ENCODE measurements at regions not wholly inside any gene's neighbourhood (a gene's known extent, or its start where the extent isn't known, plus 50 kb on each side); places are given as distances from the start of the nearest gene placed in this dataset.
A peak's percentile ranks its signal among the peaks of the same experiment; 100 is the strongest.

- Histone ChIP-seq H3K4me3 (ENCODE audit: low read depth in 1 of 2, low read length in 2 of 2) (no peak overlapping the region), H3K9me3 (ENCODE audit: control insufficient read depth in 1 of 2, low read length in 2 of 2) (no peaks in the 10 kb centered on the region), H3K4me1 (ENCODE audit: control insufficient read depth in 1 of 2, insufficient read depth in 2 of 2, low read length in 2 of 2) (peaks cover 5 to 12% of the 10 kb centered on the region in 2 donors), H3K27me3 (ENCODE audit: control insufficient read depth in 1 of 2, insufficient read depth in 2 of 2, low read length in 2 of 2) (no peaks in the 10 kb centered on the region), H3K27ac (ENCODE audit: low read depth, low read length) (no peak overlapping the region), H3K9ac (ENCODE audit: low read depth in 1 of 2, low read length in 2 of 2) (no peak overlapping the region), H3K36me3 (ENCODE audit: control insufficient read depth in 1 of 2, insufficient read depth in 2 of 2, low read length in 2 of 2) (no peaks in the 10 kb centered on the region)
Measured at GRCh38 chr13:42396901-42397655, 125.1 kb downstream of the AKAP11 start.

GRCh38 chr13:42398533-42398932, 126.6 kb downstream of the AKAP11 start:
- Histone ChIP-seq H3K27me3 (ENCODE audit: control insufficient read depth in 1 of 2, insufficient read depth in 2 of 2, low read length in 2 of 2) (no peaks in the 10 kb centered on the region), H3K9ac (ENCODE audit: low read depth in 1 of 2, low read length in 2 of 2) (no peak overlapping the region), H3K36me3 (ENCODE audit: control insufficient read depth in 1 of 2, insufficient read depth in 2 of 2, low read length in 2 of 2) (no peaks in the 10 kb centered on the region), H3K27ac (ENCODE audit: low read depth, low read length) (no peak overlapping the region), H3K4me3 (ENCODE audit: low read depth in 1 of 2, low read length in 2 of 2) (no peak overlapping the region), H3K4me1 (ENCODE audit: control insufficient read depth in 1 of 2, insufficient read depth in 2 of 2, low read length in 2 of 2) (peaks cover 3 to 11% of the 10 kb centered on the region in 2 donors), H3K9me3 (ENCODE audit: control insufficient read depth in 1 of 2, low read length in 2 of 2) (no peaks in the 10 kb centered on the region)

- H3K9me3 ChIP-seq (ENCODE audit: control insufficient read depth in 1 of 2, low read length in 2 of 2), result no peaks in the 10 kb centered on the region
- H3K36me3 ChIP-seq (ENCODE audit: control insufficient read depth in 1 of 2, insufficient read depth in 2 of 2, low read length in 2 of 2), result no peaks in the 10 kb centered on the region
- no peak overlapping the region for H3K4me3 ChIP-seq (ENCODE audit: low read depth in 1 of 2, low read length in 2 of 2)
- no peaks in the 10 kb centered on the region for H3K27me3 ChIP-seq (ENCODE audit: control insufficient read depth in 1 of 2, insufficient read depth in 2 of 2, low read length in 2 of 2)
- H3K27ac ChIP-seq (ENCODE audit: low read depth, low read length), result no peak overlapping the region
- peaks cover 0 to under 1% of the 10 kb centered on the region in 2 donors for H3K4me1 ChIP-seq (ENCODE audit: control insufficient read depth in 1 of 2, insufficient read depth in 2 of 2, low read length in 2 of 2)
- H3K9ac ChIP-seq (ENCODE audit: low read depth in 1 of 2, low read length in 2 of 2), result no peak overlapping the region
Measured at GRCh38 chr13:42400188-42400833, 128.4 kb downstream of the AKAP11 start.

- Histone ChIP-seq H3K9me3 (ENCODE audit: control insufficient read depth in 1 of 2, low read length in 2 of 2) (no peaks in the 10 kb centered on the region), H3K27me3 (ENCODE audit: control insufficient read depth in 1 of 2, insufficient read depth in 2 of 2, low read length in 2 of 2) (no peaks in the 10 kb centered on the region), H3K27ac (ENCODE audit: low read depth, low read length) (no peak overlapping the region), H3K4me3 (ENCODE audit: low read depth in 1 of 2, low read length in 2 of 2) (no peak overlapping the region), H3K36me3 (ENCODE audit: control insufficient read depth in 1 of 2, insufficient read depth in 2 of 2, low read length in 2 of 2) (no peaks in the 10 kb centered on the region), H3K9ac (ENCODE audit: low read depth in 1 of 2, low read length in 2 of 2) (no peak overlapping the region), H3K4me1 (ENCODE audit: control insufficient read depth in 1 of 2, insufficient read depth in 2 of 2, low read length in 2 of 2) (no peaks in the 10 kb centered on the region)
Measured at GRCh38 chr13:42401376-42401775, 129.4 kb downstream of the AKAP11 start.

GRCh38 chr13:42405665-42406390, 133.9 kb downstream of the AKAP11 start:
- Histone ChIP-seq H3K9ac (ENCODE audit: low read depth in 1 of 2, low read length in 2 of 2) (no peak overlapping the region), H3K27me3 (ENCODE audit: control insufficient read depth in 1 of 2, insufficient read depth in 2 of 2, low read length in 2 of 2) (no peaks in the 10 kb centered on the region), H3K36me3 (ENCODE audit: control insufficient read depth in 1 of 2, insufficient read depth in 2 of 2, low read length in 2 of 2) (no peaks in the 10 kb centered on the region), H3K4me1 (ENCODE audit: control insufficient read depth in 1 of 2, insufficient read depth in 2 of 2, low read length in 2 of 2) (no peaks in the 10 kb centered on the region), H3K9me3 (ENCODE audit: control insufficient read depth in 1 of 2, low read length in 2 of 2) (no peaks in the 10 kb centered on the region), H3K4me3 (ENCODE audit: low read depth in 1 of 2, low read length in 2 of 2) (peak overlapping the region in 1 of 2 donors; percentile 9), H3K27ac (ENCODE audit: low read depth, low read length) (no peak overlapping the region)

DNA sequence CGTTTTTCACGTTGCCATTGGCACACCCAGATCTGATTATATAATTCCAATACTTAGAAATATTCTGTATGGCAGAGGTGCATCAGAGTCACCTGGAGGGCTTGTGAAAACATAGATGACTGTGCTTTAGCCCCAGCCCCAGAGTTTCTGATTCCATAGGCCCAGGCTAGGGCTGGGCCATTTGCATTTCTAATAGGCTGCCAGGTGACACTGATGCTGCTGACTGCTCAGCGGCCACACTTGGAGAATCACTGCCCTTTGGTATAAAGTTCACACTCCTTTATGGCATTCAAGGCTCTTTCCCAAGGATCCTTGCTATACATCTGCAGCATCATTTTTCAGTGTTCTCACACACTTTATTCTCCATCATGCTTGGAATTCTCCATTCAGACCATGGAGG, 137.1 kb downstream of the AKAP11 start:
- H3K27me3 ChIP-seq (ENCODE audit: control insufficient read depth in 1 of 2, insufficient read depth in 2 of 2, low read length in 2 of 2), result no peaks in the 10 kb centered on the region
- no peak overlapping the region for H3K9ac ChIP-seq (ENCODE audit: low read depth in 1 of 2, low read length in 2 of 2)
- no peaks in the 10 kb centered on the region for H3K36me3 ChIP-seq (ENCODE audit: control insufficient read depth in 1 of 2, insufficient read depth in 2 of 2, low read length in 2 of 2)
- no peaks in the 10 kb centered on the region for H3K9me3 ChIP-seq (ENCODE audit: control insufficient read depth in 1 of 2, low read length in 2 of 2)
- H3K4me3 ChIP-seq (ENCODE audit: low read depth in 1 of 2, low read length in 2 of 2), result no peak overlapping the region
- no peaks in the 10 kb centered on the region for H3K4me1 ChIP-seq (ENCODE audit: control insufficient read depth in 1 of 2, insufficient read depth in 2 of 2, low read length in 2 of 2)
- H3K27ac ChIP-seq (ENCODE audit: low read depth, low read length), result no peak overlapping the region

DNA sequence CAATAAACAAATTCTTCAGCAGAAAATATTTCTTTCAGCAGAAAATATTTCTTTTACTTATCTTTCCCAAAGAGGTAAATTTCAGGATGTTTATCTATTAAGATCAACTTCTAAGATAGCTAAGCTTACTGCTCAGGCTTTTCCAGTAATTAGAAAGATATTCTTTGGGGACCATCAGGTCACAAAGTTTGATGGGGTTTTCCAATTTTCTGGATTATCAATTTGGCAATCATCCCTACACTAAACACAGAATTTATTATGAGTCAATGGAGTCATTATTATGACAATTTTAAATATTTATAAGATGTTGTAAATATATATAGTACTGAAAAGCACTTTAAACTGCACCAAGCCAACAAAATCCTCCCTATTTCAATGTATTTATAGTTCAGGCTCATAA, 137.6 kb downstream of the AKAP11 start:
- Histone ChIP-seq H3K9me3 (ENCODE audit: control insufficient read depth in 1 of 2, low read length in 2 of 2) (no peaks in the 10 kb centered on the region), H3K9ac (ENCODE audit: low read depth in 1 of 2, low read length in 2 of 2) (no peak overlapping the region), H3K36me3 (ENCODE audit: control insufficient read depth in 1 of 2, insufficient read depth in 2 of 2, low read length in 2 of 2) (no peaks in the 10 kb centered on the region), H3K4me1 (ENCODE audit: control insufficient read depth in 1 of 2, insufficient read depth in 2 of 2, low read length in 2 of 2) (no peaks in the 10 kb centered on the region), H3K27ac (ENCODE audit: low read depth, low read length) (no peak overlapping the region), H3K27me3 (ENCODE audit: control insufficient read depth in 1 of 2, insufficient read depth in 2 of 2, low read length in 2 of 2) (no peaks in the 10 kb centered on the region), H3K4me3 (ENCODE audit: low read depth in 1 of 2, low read length in 2 of 2) (no peak overlapping the region)

- Histone ChIP-seq H3K4me3 (ENCODE audit: low read depth in 1 of 2, low read length in 2 of 2) (no peak overlapping the region), H3K27ac (ENCODE audit: low read depth, low read length) (no peak overlapping the region), H3K9me3 (ENCODE audit: control insufficient read depth in 1 of 2, low read length in 2 of 2) (no peaks in the 10 kb centered on the region)
Measured at GRCh38 chr13:42412812-42413483, 141.0 kb downstream of the AKAP11 start.

DNA sequence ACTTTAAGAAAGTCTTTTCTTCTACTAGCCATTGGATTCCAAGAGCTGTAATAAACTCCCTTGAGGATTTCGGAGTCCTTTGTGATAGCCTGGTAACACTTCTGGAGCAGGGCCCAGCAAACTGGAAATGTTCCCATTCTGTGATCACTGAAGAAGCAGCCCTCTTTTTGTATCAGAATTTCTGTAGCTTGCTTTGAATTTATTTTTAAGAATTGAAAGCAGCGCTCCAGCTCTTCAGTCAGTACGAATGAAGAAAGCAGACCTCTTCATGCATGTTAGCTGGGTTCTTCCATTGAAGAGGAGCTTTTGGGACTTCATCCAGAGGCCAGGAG, 141.5 kb downstream of the AKAP11 start:
- H3K4me1 ChIP-seq (ENCODE audit: control insufficient read depth in 1 of 2, insufficient read depth in 2 of 2, low read length in 2 of 2), result no peaks in the 10 kb centered on the region
- H3K9ac ChIP-seq (ENCODE audit: low read depth in 1 of 2, low read length in 2 of 2), result no peak overlapping the region
- H3K27me3 ChIP-seq (ENCODE audit: control insufficient read depth in 1 of 2, insufficient read depth in 2 of 2, low read length in 2 of 2), result no peaks in the 10 kb centered on the region
- H3K9me3 ChIP-seq (ENCODE audit: control insufficient read depth in 1 of 2, low read length in 2 of 2), result no peaks in the 10 kb centered on the region
- no peaks in the 10 kb centered on the region for H3K36me3 ChIP-seq (ENCODE audit: control insufficient read depth in 1 of 2, insufficient read depth in 2 of 2, low read length in 2 of 2)
- no peak overlapping the region for H3K27ac ChIP-seq (ENCODE audit: low read depth, low read length)
- no peak overlapping the region for H3K4me3 ChIP-seq (ENCODE audit: low read depth in 1 of 2, low read length in 2 of 2)

More at GRCh38 chr13:42412812-42413483, 141.0 kb downstream of the AKAP11 start:
- Histone ChIP-seq H3K36me3 (ENCODE audit: control insufficient read depth in 1 of 2, insufficient read depth in 2 of 2, low read length in 2 of 2) (no peaks in the 10 kb centered on the region), H3K9ac (ENCODE audit: low read depth in 1 of 2, low read length in 2 of 2) (no peak overlapping the region), H3K4me1 (ENCODE audit: control insufficient read depth in 1 of 2, insufficient read depth in 2 of 2, low read length in 2 of 2) (no peaks in the 10 kb centered on the region), H3K27me3 (ENCODE audit: control insufficient read depth in 1 of 2, insufficient read depth in 2 of 2, low read length in 2 of 2) (no peaks in the 10 kb centered on the region)

GRCh38 chr13:42417626-42418025, 145.7 kb downstream of the AKAP11 start:
- H3K4me3 ChIP-seq (ENCODE audit: low read depth in 1 of 2, low read length in 2 of 2), result no peak overlapping the region
- no peaks in the 10 kb centered on the region for H3K9me3 ChIP-seq (ENCODE audit: control insufficient read depth in 1 of 2, low read length in 2 of 2)
- no peak overlapping the region for H3K9ac ChIP-seq (ENCODE audit: low read depth in 1 of 2, low read length in 2 of 2)

More at GRCh38 chr13:42417626-42418025, 145.7 kb downstream of the AKAP11 start:
- no peaks in the 10 kb centered on the region for H3K4me1 ChIP-seq (ENCODE audit: control insufficient read depth in 1 of 2, insufficient read depth in 2 of 2, low read length in 2 of 2)
- no peaks in the 10 kb centered on the region for H3K27me3 ChIP-seq (ENCODE audit: control insufficient read depth in 1 of 2, insufficient read depth in 2 of 2, low read length in 2 of 2)
- no peak overlapping the region for H3K27ac ChIP-seq (ENCODE audit: low read depth, low read length)
- no peaks in the 10 kb centered on the region for H3K36me3 ChIP-seq (ENCODE audit: control insufficient read depth in 1 of 2, insufficient read depth in 2 of 2, low read length in 2 of 2)

Measured in duodenal mucosa (tissue), 2 donors.